GM18519 (cell line): ENCODE measurements at regions not wholly inside any gene's neighbourhood (a gene's known extent, or its start where the extent isn't known, plus 50 kb on each side); places are given as distances from the start of the nearest gene placed in this dataset.

Experiments used
- ATAC-seq: cut with Tn5 transposase; IDR thresholded peaks from one replicate; pipeline ENCODE4 v1.9.1; 2021; ENCODE audit warnings: mild to moderate bottlenecking, moderate library complexity; ENCODE audit not compliant: unreplicated experiment, low FRiP score

GRCh38 chr16:86432691-86433090 is 77.6 kb upstream of the FOXF1 start:
- ATAC-seq = no peak

GRCh38 chr16:86436466-86437185 is 73.7 kb upstream of the FOXF1 start:
- ATAC-seq = no peak

- no peak for ATAC-seq
These were observed 73.0 kb upstream of the FOXF1 start for GRCh38 chr16:86437348-86437747.

- no peak for ATAC-seq
These were observed 67.6 kb upstream of the FOXF1 start for GRCh38 chr16:86442703-86443102.

GRCh38 chr16:86443508-86444147 is 66.7 kb upstream of the FOXF1 start:
- no peak for ATAC-seq

GRCh38 chr16:86444261-86444660 is 66.1 kb upstream of the FOXF1 start:
- no peak for ATAC-seq

- no peak for ATAC-seq
These were observed 65.7 kb upstream of the FOXF1 start for GRCh38 chr16:86444661-86445060.

- ATAC-seq = no peak
These were observed 64.0 kb upstream of the FOXF1 start for GRCh38 chr16:86446279-86446678.

- ATAC-seq = no peak
These were observed 63.1 kb upstream of the FOXF1 start for GRCh38 chr16:86447228-86447627.

GRCh38 chr16:86448306-86448890 is 61.9 kb upstream of the FOXF1 start:
- no peak for ATAC-seq

- no peak for ATAC-seq
These were observed 60.8 kb upstream of the FOXF1 start for GRCh38 chr16:86449446-86450095.

- ATAC-seq = no peak
These were observed 59.6 kb upstream of the FOXF1 start for GRCh38 chr16:86450691-86451090.

GRCh38 chr16:86452451-86452850 is 57.9 kb upstream of the FOXF1 start:
- no peak for ATAC-seq

GRCh38 chr16:86455116-86455515 is 55.2 kb upstream of the FOXF1 start:
- no peak for ATAC-seq

- no peak for ATAC-seq
These were observed 54.7 kb upstream of the FOXF1 start for GRCh38 chr16:86455640-86456039.

- no peak for ATAC-seq
These were observed 52.7 kb upstream of the FOXF1 start for GRCh38 chr16:86457501-86458148.

GRCh38 chr16:86458149-86458777 is 52.1 kb upstream of the FOXF1 start:
- no peak for ATAC-seq

GRCh38 chr16:86459266-86459665 is 51.1 kb upstream of the FOXF1 start:
- no peak for ATAC-seq
